ENCODE measurements at regions not wholly inside any gene's neighbourhood (a gene's known extent, or its start where the extent isn't known, plus 50 kb on each side); places are given as distances from the start of the nearest gene placed in this dataset.
A peak's percentile ranks its signal among the peaks of the same experiment; 100 is the strongest.

GRCh38 chr7:17682586-17682985, 257.7 kb downstream of the SNX13 start:
- DNase-seq (no peak), ATAC-seq (replicated peaks) (no peak)
- H3K4me1 Mint-ChIP-seq (ENCODE audit: low read depth in 2 of 2): no peaks in the 10 kb centered on the region
- no peak overlapping the region for H3K4me3 Mint-ChIP-seq
- no peaks in the 10 kb centered on the region for H3K9me3 Mint-ChIP-seq
- H3K36me3 Mint-ChIP-seq (ENCODE audit: insufficient read depth): no peaks in the 10 kb centered on the region
- no peak overlapping the region for H3K27ac Mint-ChIP-seq
- H3K27me3 Mint-ChIP-seq: no peaks in the 10 kb centered on the region

DNA sequence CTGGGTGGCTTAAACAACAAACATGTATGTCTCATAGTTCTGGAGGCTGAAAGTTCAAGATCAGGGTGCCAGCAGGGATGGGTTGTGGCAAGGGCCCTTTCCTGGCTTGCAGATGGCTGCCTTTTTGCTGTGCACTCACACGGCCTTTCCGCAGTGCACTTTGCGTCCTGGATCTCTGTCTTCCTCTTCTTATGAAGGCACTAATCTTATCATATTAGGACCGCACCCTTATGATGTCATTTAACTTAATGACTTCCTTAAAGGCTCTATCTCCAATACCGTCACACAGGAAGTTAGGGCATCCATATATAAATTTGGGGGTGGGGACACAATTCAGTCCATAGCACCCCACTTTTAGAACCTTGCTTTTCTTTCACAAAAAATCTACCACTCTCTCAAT, 255.2 kb downstream of the SNX13 start:
- no peaks in the 10 kb centered on the region for H3K4me1 Mint-ChIP-seq (ENCODE audit: low read depth in 2 of 2)
- DNase-seq (no peak), ATAC-seq (replicated peaks) (no peak)
- H3K9me3 Mint-ChIP-seq: no peaks in the 10 kb centered on the region
- H3K27me3 Mint-ChIP-seq: no peaks in the 10 kb centered on the region
- no peak overlapping the region for H3K4me3 Mint-ChIP-seq
- no peaks in the 10 kb centered on the region for H3K36me3 Mint-ChIP-seq (ENCODE audit: insufficient read depth)
- H3K27ac Mint-ChIP-seq: no peak overlapping the region

GRCh38 chr7:17687361-17687760, 252.9 kb downstream of the SNX13 start:
- Mint-ChIP-seq H3K27ac (no peak overlapping the region), H3K27me3 (no peaks in the 10 kb centered on the region), H3K4me1 (ENCODE audit: low read depth in 2 of 2) (no peaks in the 10 kb centered on the region), H3K9me3 (no peaks in the 10 kb centered on the region), H3K4me3 (no peak overlapping the region), H3K36me3 (ENCODE audit: insufficient read depth) (no peaks in the 10 kb centered on the region)
- no peak for ATAC-seq (replicated peaks)
- DNase-seq: no peak

- no peak for ATAC-seq (replicated peaks)
- no peaks in the 10 kb centered on the region for H3K36me3 Mint-ChIP-seq (ENCODE audit: insufficient read depth)
- no peaks in the 10 kb centered on the region for H3K27me3 Mint-ChIP-seq
- H3K4me3 Mint-ChIP-seq: no peak overlapping the region
- no peak for DNase-seq
- H3K9me3 Mint-ChIP-seq: no peaks in the 10 kb centered on the region
- H3K27ac Mint-ChIP-seq: no peak overlapping the region
- H3K4me1 Mint-ChIP-seq (ENCODE audit: low read depth in 2 of 2): no peaks in the 10 kb centered on the region
Observed at GRCh38 chr7:17689361-17689902, 250.9 kb downstream of the SNX13 start.

DNA sequence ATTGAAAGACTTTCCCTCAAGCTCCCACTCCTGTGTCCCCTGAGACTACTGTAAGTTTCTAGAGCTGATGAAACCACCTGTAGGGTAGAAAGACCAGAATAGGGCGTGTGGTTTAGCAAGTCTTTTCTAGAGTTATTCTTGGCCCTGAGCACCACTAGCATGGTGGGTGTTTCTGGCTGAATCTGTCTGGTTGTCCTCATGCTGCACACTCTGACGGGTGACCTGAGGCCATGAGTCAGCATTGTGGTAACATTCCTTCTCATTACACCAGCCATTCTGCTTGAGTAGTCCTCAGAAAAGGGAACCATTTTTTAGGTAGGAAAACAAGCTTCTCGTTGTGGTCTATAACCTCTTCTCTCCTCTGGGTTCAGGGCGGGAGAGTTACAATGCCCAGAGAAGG, 250.3 kb downstream of the SNX13 start:
- Mint-ChIP-seq H3K36me3 (ENCODE audit: insufficient read depth) (no peaks in the 10 kb centered on the region), H3K27ac (no peak overlapping the region)
- DNase-seq: no peak

DNA sequence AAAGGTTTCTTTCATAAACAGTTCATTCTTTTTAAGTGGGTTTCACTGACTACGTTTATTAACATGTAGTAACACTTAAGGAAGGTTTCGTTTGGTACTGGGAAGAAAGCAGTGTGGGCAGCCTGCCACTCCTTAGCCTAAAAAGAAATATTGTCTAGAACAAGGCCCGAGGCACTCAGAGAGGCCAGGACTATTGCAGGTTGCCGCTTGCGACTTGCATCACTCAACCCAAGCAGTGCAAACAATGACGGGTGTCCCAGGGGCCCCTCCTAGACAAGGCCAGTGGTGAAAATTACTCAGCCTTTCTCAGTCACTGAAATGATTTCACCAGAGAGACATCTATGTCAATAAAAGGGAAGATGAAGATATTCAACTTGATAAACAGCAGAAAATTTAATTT, 243.9 kb downstream of the SNX13 start:
- Mint-ChIP-seq H3K36me3 (ENCODE audit: insufficient read depth) (no peaks in the 10 kb centered on the region), H3K4me3 (no peak overlapping the region), H3K27ac (no peak overlapping the region), H3K4me1 (ENCODE audit: low read depth in 2 of 2) (no peaks in the 10 kb centered on the region), H3K27me3 (peaks cover 0 to 36% of the 10 kb centered on the region in 2 donors), H3K9me3 (peaks cover 2 to 8% of the 10 kb centered on the region in 2 donors)
- ATAC-seq (replicated peaks) (no peak), DNase-seq (no peak)

More for the DNA sequence above, 250.3 kb downstream of the SNX13 start:
- Mint-ChIP-seq H3K27me3 (no peaks in the 10 kb centered on the region), H3K4me3 (no peak overlapping the region), H3K4me1 (ENCODE audit: low read depth in 2 of 2) (no peaks in the 10 kb centered on the region), H3K9me3 (no peaks in the 10 kb centered on the region)
- ATAC-seq (replicated peaks): no peak

GRCh38 chr7:17697128-17697881, 243.0 kb downstream of the SNX13 start:
- Mint-ChIP-seq H3K36me3 (ENCODE audit: insufficient read depth) (no peaks in the 10 kb centered on the region), H3K4me3 (no peak overlapping the region), H3K27ac (no peak overlapping the region)

GRCh38 chr7:17699696-17700095, 240.6 kb downstream of the SNX13 start:
- peaks cover 2 to 8% of the 10 kb centered on the region in 2 donors for H3K9me3 Mint-ChIP-seq
- no peak for DNase-seq
- no peak overlapping the region for H3K27ac Mint-ChIP-seq
- H3K4me3 Mint-ChIP-seq: no peak overlapping the region
- ATAC-seq (replicated peaks): no peak
- peaks cover 2% of the 10 kb centered on the region for H3K36me3 Mint-ChIP-seq (ENCODE audit: insufficient read depth)
- H3K27me3 Mint-ChIP-seq: peaks cover 16 to 37% of the 10 kb centered on the region in 2 donors
- no peaks in the 10 kb centered on the region for H3K4me1 Mint-ChIP-seq (ENCODE audit: low read depth in 2 of 2)

More at GRCh38 chr7:17697128-17697881, 243.0 kb downstream of the SNX13 start:
- Mint-ChIP-seq H3K4me1 (ENCODE audit: low read depth in 2 of 2) (no peaks in the 10 kb centered on the region), H3K27me3 (peaks cover 8 to 37% of the 10 kb centered on the region in 2 donors), H3K9me3 (peaks cover 2 to 8% of the 10 kb centered on the region in 2 donors)
- no peak for DNase-seq
- no peak for ATAC-seq (replicated peaks)

DNA sequence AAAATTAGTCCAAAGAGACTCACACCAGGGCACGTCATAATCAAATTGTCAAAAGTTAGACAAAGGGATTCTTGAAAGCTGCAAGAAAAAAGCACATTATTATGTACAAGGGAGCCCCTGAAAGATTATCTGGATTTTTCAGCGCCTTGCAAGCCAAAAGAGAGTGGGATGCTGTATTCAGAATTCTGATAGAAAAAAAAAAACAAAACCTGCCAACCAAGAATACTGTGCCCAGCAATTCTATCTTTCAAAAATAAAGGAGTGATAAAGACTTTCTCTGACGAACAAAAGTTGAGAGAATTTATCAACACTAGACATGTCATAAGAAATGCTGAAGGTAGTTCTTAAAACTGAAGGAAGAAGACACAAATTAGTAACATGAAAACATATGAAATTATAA, 240.2 kb downstream of the SNX13 start:
- Mint-ChIP-seq H3K27ac (no peak overlapping the region), H3K9me3 (peaks cover 2 to 8% of the 10 kb centered on the region in 2 donors), H3K4me1 (ENCODE audit: low read depth in 2 of 2) (no peaks in the 10 kb centered on the region), H3K27me3 (peaks cover 16 to 37% of the 10 kb centered on the region in 2 donors), H3K36me3 (ENCODE audit: insufficient read depth) (peaks cover 2% of the 10 kb centered on the region), H3K4me3 (no peak overlapping the region)
- DNase-seq: no peak
- no peak for ATAC-seq (replicated peaks)

DNA sequence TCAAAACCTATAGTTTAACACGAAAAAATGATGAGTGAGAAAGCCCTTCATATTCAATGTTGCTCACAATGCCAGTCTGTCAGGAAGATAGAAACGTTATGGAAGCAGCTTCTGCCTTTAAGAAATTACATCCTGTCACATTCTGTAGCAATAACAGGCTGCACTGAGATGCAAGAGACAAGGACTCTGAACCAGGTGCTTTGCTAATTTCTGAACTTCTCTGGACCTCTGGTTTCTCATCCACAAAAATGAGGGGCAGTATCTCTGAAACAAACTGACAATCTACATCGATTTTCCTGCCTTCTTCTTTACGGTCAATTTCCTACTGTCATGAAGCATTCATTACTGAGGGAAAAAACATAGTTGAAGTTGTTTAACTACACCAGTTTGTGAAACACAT, 234.0 kb downstream of the SNX13 start:
- no peak overlapping the region for H3K4me3 Mint-ChIP-seq

DNA sequence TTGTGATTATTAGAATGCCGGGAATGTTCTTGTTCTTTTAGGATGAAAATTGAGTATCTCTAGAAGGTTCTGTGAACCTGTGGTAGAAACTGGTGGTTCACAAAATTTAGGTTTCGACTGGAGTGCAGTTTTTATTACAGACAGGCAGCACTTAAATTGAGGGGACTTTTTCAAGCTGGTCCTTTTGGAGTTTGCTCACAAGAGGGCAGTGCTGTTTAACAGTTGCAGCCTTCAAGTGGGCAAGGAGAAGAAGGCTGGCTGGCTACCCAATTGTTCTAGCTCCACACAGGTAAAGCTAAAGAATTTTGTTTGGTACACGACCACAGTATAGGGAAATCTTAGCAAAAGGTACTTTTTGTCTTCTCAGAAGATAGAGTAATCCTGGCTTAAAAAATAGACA, 233.6 kb downstream of the SNX13 start:
- Mint-ChIP-seq H3K36me3 (ENCODE audit: insufficient read depth) (peaks cover 2% of the 10 kb centered on the region), H3K9me3 (no peaks in the 10 kb centered on the region), H3K27ac (peak overlapping the region in 1 of 2 donors; percentile 29), H3K27me3 (peaks cover 0 to 13% of the 10 kb centered on the region in 2 donors), H3K4me1 (ENCODE audit: low read depth in 2 of 2) (peaks cover 0 to 4% of the 10 kb centered on the region in 2 donors), H3K4me3 (no peak overlapping the region)
- peak; percentile 53 for ATAC-seq (replicated peaks)
- peak in 2 of 3 experiments; percentile 5 to 6 for DNase-seq

More for the DNA sequence above, 234.0 kb downstream of the SNX13 start:
- DNase-seq: no peak
- H3K27me3 Mint-ChIP-seq: peaks cover 3 to 16% of the 10 kb centered on the region in 2 donors
- H3K9me3 Mint-ChIP-seq: no peaks in the 10 kb centered on the region
- no peak for ATAC-seq (replicated peaks)
- peak overlapping the region in 1 of 2 donors; percentile 29 for H3K27ac Mint-ChIP-seq
- H3K4me1 Mint-ChIP-seq (ENCODE audit: low read depth in 2 of 2): peaks cover 0 to 4% of the 10 kb centered on the region in 2 donors
- peaks cover 2% of the 10 kb centered on the region for H3K36me3 Mint-ChIP-seq (ENCODE audit: insufficient read depth)

DNA sequence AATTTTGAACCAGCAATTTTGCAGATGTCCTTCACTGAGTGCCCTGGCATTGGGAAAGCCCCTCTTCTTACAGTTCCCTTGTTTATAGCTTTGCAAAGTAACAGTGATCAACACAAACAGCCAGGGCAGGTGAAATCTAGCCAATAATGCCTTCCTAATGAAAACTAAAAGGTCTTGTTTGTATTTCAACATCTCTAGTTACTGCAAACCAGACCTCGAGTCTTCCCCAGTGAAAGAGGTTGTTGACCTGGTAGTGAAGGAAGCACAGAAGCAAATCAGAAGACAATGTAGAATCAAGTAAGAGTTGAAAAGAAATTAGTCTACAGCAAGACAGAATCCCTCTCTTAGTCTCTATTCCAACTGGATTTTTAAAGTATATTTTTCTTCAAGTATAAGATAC, 231.2 kb downstream of the SNX13 start:
- ATAC-seq (replicated peaks) (no peak), DNase-seq (no peak)
- H3K36me3 Mint-ChIP-seq (ENCODE audit: insufficient read depth): no peaks in the 10 kb centered on the region
- no peak overlapping the region for H3K4me3 Mint-ChIP-seq
- H3K27me3 Mint-ChIP-seq: peaks cover 0 to 8% of the 10 kb centered on the region in 2 donors
- no peaks in the 10 kb centered on the region for H3K9me3 Mint-ChIP-seq
- H3K4me1 Mint-ChIP-seq (ENCODE audit: low read depth in 2 of 2): peaks cover 0 to 4% of the 10 kb centered on the region in 2 donors
- no peak overlapping the region for H3K27ac Mint-ChIP-seq

GRCh38 chr7:17709599-17709998, 230.7 kb downstream of the SNX13 start:
- H3K4me1 Mint-ChIP-seq (ENCODE audit: low read depth in 2 of 2): peaks cover 0 to 4% of the 10 kb centered on the region in 2 donors
- no peak for DNase-seq
- H3K27me3 Mint-ChIP-seq: peaks cover 0 to 8% of the 10 kb centered on the region in 2 donors
- H3K27ac Mint-ChIP-seq: no peak overlapping the region
- H3K36me3 Mint-ChIP-seq (ENCODE audit: insufficient read depth): no peaks in the 10 kb centered on the region
- no peak for ATAC-seq (replicated peaks)
- H3K9me3 Mint-ChIP-seq: no peaks in the 10 kb centered on the region
- H3K4me3 Mint-ChIP-seq: no peak overlapping the region

DNA sequence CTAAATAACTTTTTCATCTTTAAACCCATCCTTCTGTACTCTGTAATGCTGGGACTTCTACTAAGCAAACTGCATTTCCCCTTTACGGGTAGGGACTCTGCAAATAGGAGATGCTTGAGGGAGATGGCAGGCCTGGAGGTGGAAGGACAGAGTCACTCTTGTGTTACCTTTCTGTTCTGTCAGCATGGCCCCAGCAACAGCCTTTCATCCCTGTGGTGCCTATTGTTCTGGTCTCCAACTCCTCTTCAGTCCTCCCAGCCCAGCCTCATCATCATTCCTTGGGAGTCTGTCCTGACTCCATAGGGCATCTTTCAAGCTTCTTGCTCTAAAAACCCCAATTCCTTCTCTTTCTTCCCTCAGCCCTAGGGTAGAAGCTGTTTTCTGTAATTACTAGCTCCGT, 230.0 kb downstream of the SNX13 start:
- Mint-ChIP-seq H3K27me3 (peaks cover 0 to 8% of the 10 kb centered on the region in 2 donors), H3K9me3 (no peaks in the 10 kb centered on the region), H3K4me1 (ENCODE audit: low read depth in 2 of 2) (peaks cover 0 to 4% of the 10 kb centered on the region in 2 donors), H3K27ac (no peak overlapping the region), H3K4me3 (no peak overlapping the region), H3K36me3 (ENCODE audit: insufficient read depth) (no peaks in the 10 kb centered on the region)
- no peak for ATAC-seq (replicated peaks)
- DNase-seq: no peak

Data from effector memory CD8-positive, alpha-beta T cell (primary cell).